Neural cell (in vitro differentiated cells): ENCODE measurements at regions not wholly inside any gene's neighbourhood (a gene's known extent, or its start where the extent isn't known, plus 50 kb on each side); places are given as distances from the start of the nearest gene placed in this dataset.

Experiments
- H2AFZ ChIP-seq: fragments of 200-600, 300-800 bp; sonication (generic), shearing (Covaris generic); 2 replicates; pipeline ENCODE4 v1.6.0; 2014; ENCODE audit warnings: low read depth, mild to moderate bottlenecking, antibody characterized with exemption, low read length, moderate library complexity
- H3F3A ChIP-seq: fragments of 200-600 bp; shearing (Covaris generic); 2 replicates; pipeline ENCODE4 v1.6.1; 2016; ENCODE audit warnings: mild to moderate bottlenecking, moderate library complexity, mixed read lengths, antibody characterized with exemption, low read length; ENCODE audit not compliant: insufficient read depth, poor library complexity, severe bottlenecking
- H3K27ac ChIP-seq: fragments of 200-600, 300-800 bp; sonication (generic), shearing (Covaris generic); 2 replicates; pipeline ENCODE4 v1.5.1; 2014; ENCODE audit warnings: mild to moderate bottlenecking, low read length, moderate library complexity
- H3K27me3 ChIP-seq: fragments of 300-800, 200-600 bp; sonication (generic), shearing (Covaris generic); 2 replicates; pipeline ENCODE4 v1.6.0; 2014; ENCODE audit warnings: mild to moderate bottlenecking, low read depth, low read length, moderate library complexity; ENCODE audit not compliant: insufficient read depth
- H3K36me3 ChIP-seq: fragments of 300-800, 200-600 bp; sonication (generic), shearing (Covaris generic); 2 replicates; pipeline ENCODE4 v1.5.1; 2014; ENCODE audit warnings: mild to moderate bottlenecking, antibody characterized with exemption, low read length, moderate library complexity; ENCODE audit not compliant: insufficient read depth
- H3K4me2 ChIP-seq: fragments of 300-800, 200-600 bp; sonication (generic), shearing (Covaris generic); 2 replicates; pipeline ENCODE4 v1.6.0; 2014; ENCODE audit warnings: mild to moderate bottlenecking, low read length
- H3K4me3 ChIP-seq: fragments of 300-800, 200-600 bp; sonication (generic), shearing (Covaris generic); 2 replicates; pipeline ENCODE4 v1.5.1; 2014; ENCODE audit warnings: mild to moderate bottlenecking, low read length, moderate library complexity
- H3K79me2 ChIP-seq: fragments of 200-600 bp; shearing (Covaris generic); replicated peaks from 2 replicates; pipeline ENCODE4 v1.6.0; 2014; ENCODE audit warnings: mild to moderate bottlenecking, low read length, moderate library complexity; ENCODE audit not compliant: insufficient read depth
- H3K9ac ChIP-seq: fragments of 300-800, 200-600 bp; sonication (generic), shearing (Covaris generic); 2 replicates; pipeline ENCODE4 v1.6.1; 2016; ENCODE audit warnings: mild to moderate bottlenecking, low read length, mixed read lengths
- H3K9me2 ChIP-seq: fragments of 200-600 bp; shearing (Covaris generic); 2 replicates; pipeline ENCODE4 v1.6.1; 2016; ENCODE audit warnings: mild to moderate bottlenecking, low read length, mixed read lengths; ENCODE audit not compliant: insufficient read depth
- H3K9me3 ChIP-seq: fragments of 200-600, 300-800 bp; sonication (generic), shearing (Covaris generic); 2 replicates; pipeline ENCODE4 v1.6.1; 2016; ENCODE audit warnings: mild to moderate bottlenecking, mixed run types, low read length, moderate library complexity, mixed read lengths
- H4K20me1 ChIP-seq: fragments of 200-600 bp; shearing (Covaris generic); 2 replicates; pipeline ENCODE4 v1.6.1; 2016; ENCODE audit warnings: mild to moderate bottlenecking, mixed run types; ENCODE audit not compliant: insufficient read depth
- CTCF ChIP-seq: fragments of 450-650 bp; IDR thresholded peaks from 2 replicates; pipeline ENCODE4 v1.5.1; 2014; ENCODE audit warnings: antibody characterized with exemption, mild to moderate bottlenecking, moderate library complexity; ENCODE audit not compliant: poor library complexity, severe bottlenecking
- EP300 ChIP-seq: fragments of 450-650 bp; conservative IDR thresholded peaks from 2 replicates; pipeline ENCODE4 v1.6.1; 2014; ENCODE audit warnings: antibody characterized with exemption, mild to moderate bottlenecking, moderate library complexity; ENCODE audit not compliant: poor library complexity, severe bottlenecking
- EZH2 ChIP-seq: fragments of 200-600, 300-800 bp; shearing (Covaris generic), sonication (generic); IDR thresholded peaks from 2 replicates; pipeline ENCODE4 v1.6.1; 2014; ENCODE audit warnings: antibody characterized with exemption, low read length, borderline replicate concordance, mild to moderate bottlenecking; ENCODE audit not compliant: insufficient read depth, poor library complexity, severe bottlenecking
- MXI1 ChIP-seq: fragments of 450-650 bp; conservative IDR thresholded peaks from 2 replicates; pipeline ENCODE4 v1.6.1; 2014; ENCODE audit warnings: antibody characterized with exemption, mild to moderate bottlenecking; ENCODE audit not compliant: poor library complexity, severe bottlenecking
- POLR2AphosphoS5 ChIP-seq: IDR thresholded peaks from 2 replicates; pipeline ENCODE4 v1.6.1; 2012
- RAD21 ChIP-seq: fragments of 450-650 bp; conservative IDR thresholded peaks from 2 replicates; pipeline ENCODE4 v1.6.1; 2014; ENCODE audit warnings: antibody characterized with exemption, mild to moderate bottlenecking, moderate library complexity
- REST ChIP-seq: IDR thresholded peaks from 2 replicates; pipeline ENCODE4 v1.6.1; 2012; ENCODE audit warnings: borderline replicate concordance
- SMC3 ChIP-seq: fragments of 450-650 bp; conservative IDR thresholded peaks from 2 replicates; pipeline ENCODE4 v1.6.1; 2014; ENCODE audit warnings: antibody characterized with exemption, mild to moderate bottlenecking, moderate library complexity; ENCODE audit not compliant: poor library complexity
- TAF1 ChIP-seq: IDR thresholded peaks from 2 replicates; pipeline ENCODE4 v1.6.1; 2012; ENCODE audit warnings: low read depth

GRCh38 chr2:238551091-238551490, 124.4 kb downstream of the ASB1 start:
- Histone ChIP-seq H3K36me3 (no peaks in the 10 kb centered on the region), H3K27ac (no peak overlapping the region), H2AFZ (no peak overlapping the region), H3K9me3 (peaks cover 3% of the 10 kb centered on the region), H3F3A (no peaks in the 10 kb centered on the region), H3K4me2 (no peak overlapping the region), H3K9me2 (no peaks in the 10 kb centered on the region), H3K27me3 (no peaks in the 10 kb centered on the region), H3K4me3 (no peak overlapping the region), H3K9ac (no peak overlapping the region), H3K79me2 (no peaks in the 10 kb centered on the region), H4K20me1 (no peaks in the 10 kb centered on the region)
- no peak for TF ChIP-seq POLR2AphosphoS5
- TF ChIP-seq SMC3, result no peak
- no peak for TF ChIP-seq REST
- TF ChIP-seq TAF1, result no peak
- TF ChIP-seq MXI1, result no peak

GRCh38 chr2:238552226-238552625, 125.5 kb downstream of the ASB1 start:
- H3K9ac ChIP-seq, result no peak overlapping the region
- H3K79me2 ChIP-seq, result no peaks in the 10 kb centered on the region
- no peaks in the 10 kb centered on the region for H3F3A ChIP-seq
- H3K36me3 ChIP-seq, result no peaks in the 10 kb centered on the region
- H3K27ac ChIP-seq, result no peak overlapping the region
- H3K4me2 ChIP-seq, result no peak overlapping the region
- H3K9me2 ChIP-seq, result no peaks in the 10 kb centered on the region
- H3K4me3 ChIP-seq, result no peak overlapping the region
- TF ChIP-seq CTCF (no peak), TAF1 (no peak), POLR2AphosphoS5 (no peak), SMC3 (no peak), RAD21 (no peak), EZH2 (no peak), EP300 (no peak), MXI1 (no peak)
- no peak overlapping the region for H2AFZ ChIP-seq
- H4K20me1 ChIP-seq, result no peaks in the 10 kb centered on the region
- H3K9me3 ChIP-seq, result peaks cover 3% of the 10 kb centered on the region
- H3K27me3 ChIP-seq, result no peaks in the 10 kb centered on the region

GRCh38 chr2:238553159-238553558, 126.4 kb downstream of the ASB1 start:
- TF ChIP-seq EZH2 (no peak), POLR2AphosphoS5 (no peak), EP300 (no peak), TAF1 (no peak)

More at GRCh38 chr2:238553159-238553558, 126.4 kb downstream of the ASB1 start:
- no peak overlapping the region for H3K4me3 ChIP-seq
- H3K4me2 ChIP-seq, result no peak overlapping the region
- no peaks in the 10 kb centered on the region for H3K79me2 ChIP-seq
- no peaks in the 10 kb centered on the region for H3K9me2 ChIP-seq
- no peak overlapping the region for H3K27ac ChIP-seq
- H3K9me3 ChIP-seq, result peaks cover 3% of the 10 kb centered on the region
- H3K27me3 ChIP-seq, result no peaks in the 10 kb centered on the region
- no peaks in the 10 kb centered on the region for H4K20me1 ChIP-seq
- H3F3A ChIP-seq, result no peaks in the 10 kb centered on the region
- no peak overlapping the region for H3K9ac ChIP-seq
- no peak overlapping the region for H2AFZ ChIP-seq
- no peaks in the 10 kb centered on the region for H3K36me3 ChIP-seq
